ENCODE measurements at regions not wholly inside any gene's neighbourhood (a gene's known extent, or its start where the extent isn't known, plus 50 kb on each side); places are given as distances from the start of the nearest gene placed in this dataset.

DNA sequence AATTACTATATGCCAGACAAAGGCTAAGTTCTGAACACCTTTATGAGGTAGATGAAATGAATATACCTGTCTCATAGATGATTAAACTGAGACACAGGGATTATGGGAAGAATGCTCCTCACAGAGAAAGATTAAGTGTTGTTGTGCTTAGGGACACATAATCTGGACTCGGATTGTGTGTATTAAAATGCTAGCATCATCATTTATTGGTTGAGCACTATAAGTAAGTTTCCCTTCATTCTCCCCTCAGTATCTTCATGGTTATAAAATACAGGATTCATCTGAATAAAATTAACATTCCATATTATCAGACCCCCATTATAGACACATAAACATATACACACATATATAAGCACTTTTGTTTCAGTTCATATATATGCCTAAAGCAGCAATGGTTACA lies 463.5 kb downstream of the PPP4R3C start:
- TF ChIP-seq CTBP1 (IDR thresholded peaks at IDR 0.05; ENCODE audit: borderline replicate concordance) = no peak
- no peak for TF ChIP-seq SP1 (IDR thresholded peaks at IDR 0.05)
- no peak for TF ChIP-seq HDGF (IDR thresholded peaks at IDR 0.05; ENCODE audit: borderline replicate concordance)
- TF ChIP-seq NFRKB (IDR thresholded peaks at IDR 0.05) = no peak
- no peak for TF ChIP-seq SUZ12 (IDR thresholded peaks at IDR 0.05)
- TF ChIP-seq TARDBP (IDR thresholded peaks at IDR 0.05) = no peak
- no peak for TF ChIP-seq LEF1 (IDR thresholded peaks at IDR 0.05; ENCODE audit: borderline replicate concordance)
- no peak for TF ChIP-seq FOXK2 (IDR thresholded peaks at IDR 0.05)
- TF ChIP-seq BHLHE40 (IDR thresholded peaks at IDR 0.05; ENCODE audit: borderline replicate concordance) = no peak
- no peak for TF ChIP-seq ELF4 (IDR thresholded peaks at IDR 0.05)
- no peak for TF ChIP-seq ZNF384 (IDR thresholded peaks at IDR 0.05)
- TF ChIP-seq ARNT (IDR thresholded peaks at IDR 0.05) = no peak
- no peak for TF ChIP-seq FOXA1 (IDR thresholded peaks at IDR 0.05)
- no peak for TF ChIP-seq PKNOX1 (IDR thresholded peaks at IDR 0.05)
- TF ChIP-seq L3MBTL2 (conservative IDR thresholded peaks at IDR 0.05) = no peak
- TF ChIP-seq FOXM1 (IDR thresholded peaks at IDR 0.05; ENCODE audit: borderline replicate concordance) = no peak
- ChIA-PET CTCF (no interaction called here), POLR2A (no interaction called here)
- DNase-seq (ENCODE audit: extremely low spot score) = no peak

DNA sequence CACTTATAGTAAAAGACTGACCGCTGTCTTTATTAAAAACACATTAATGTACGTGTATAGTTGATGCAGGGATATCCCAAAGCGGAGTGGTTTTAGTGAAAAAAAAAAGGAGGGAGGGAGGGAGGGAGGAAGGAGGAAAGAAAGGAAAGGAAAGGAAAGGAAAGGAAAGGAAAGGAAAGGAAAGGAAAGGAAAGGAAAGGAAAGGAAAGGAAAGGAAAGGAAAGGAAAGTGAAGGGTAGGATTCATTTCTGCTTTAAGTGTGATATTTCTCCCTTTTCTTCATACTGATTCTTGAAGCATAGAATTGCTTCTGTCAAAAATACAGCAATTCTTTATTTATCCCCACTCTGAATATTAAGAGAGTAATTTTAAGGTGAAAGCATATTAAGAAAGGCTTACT lies 504.9 kb downstream of the PPP4R3C start:
- CTCF ChIA-PET = interaction anchor here (0.6 kb wide), 1 partner anchor 13 kb away, joined by 3 read pairs; no protein-coding TSS in a partner anchor
- TF ChIP-seq ELF4 (IDR thresholded peaks at IDR 0.05) = no peak
- no peak for TF ChIP-seq ARNT (IDR thresholded peaks at IDR 0.05)
- no peak for TF ChIP-seq PKNOX1 (IDR thresholded peaks at IDR 0.05)
- no peak for TF ChIP-seq TARDBP (IDR thresholded peaks at IDR 0.05)
- TF ChIP-seq CTBP1 (IDR thresholded peaks at IDR 0.05; ENCODE audit: borderline replicate concordance) = no peak
- no peak for TF ChIP-seq NFRKB (IDR thresholded peaks at IDR 0.05)
- TF ChIP-seq FOXM1 (IDR thresholded peaks at IDR 0.05; ENCODE audit: borderline replicate concordance) = no peak
- TF ChIP-seq HDGF (IDR thresholded peaks at IDR 0.05; ENCODE audit: borderline replicate concordance) = no peak
- TF ChIP-seq SP1 (IDR thresholded peaks at IDR 0.05) = no peak
- no peak for TF ChIP-seq L3MBTL2 (conservative IDR thresholded peaks at IDR 0.05)
- no peak for DNase-seq (ENCODE audit: extremely low spot score)
- POLR2A ChIA-PET = no interaction called here

GRCh38 chrX:26954029-26954428 lies 509.1 kb downstream of the PPP4R3C start:
- ChIA-PET CTCF (no interaction called here), POLR2A (no interaction called here)
- no peak for TF ChIP-seq FOXA1 (IDR thresholded peaks at IDR 0.05)
- TF ChIP-seq CTBP1 (IDR thresholded peaks at IDR 0.05; ENCODE audit: borderline replicate concordance) = no peak
- no peak for TF ChIP-seq L3MBTL2 (conservative IDR thresholded peaks at IDR 0.05)
- no peak for TF ChIP-seq NFRKB (IDR thresholded peaks at IDR 0.05)
- TF ChIP-seq SP1 (IDR thresholded peaks at IDR 0.05) = no peak
- no peak for TF ChIP-seq BHLHE40 (IDR thresholded peaks at IDR 0.05; ENCODE audit: borderline replicate concordance)
- no peak for TF ChIP-seq PKNOX1 (IDR thresholded peaks at IDR 0.05)
- no peak for DNase-seq (ENCODE audit: extremely low spot score)

GRCh38 chrX:26952213-26952612 lies 510.9 kb downstream of the PPP4R3C start:
- ChIA-PET CTCF (no interaction called here), POLR2A (no interaction called here)
- TF ChIP-seq HDGF (IDR thresholded peaks at IDR 0.05; ENCODE audit: borderline replicate concordance) (no peak), LEF1 (IDR thresholded peaks at IDR 0.05; ENCODE audit: borderline replicate concordance) (no peak), ARNT (IDR thresholded peaks at IDR 0.05) (no peak), ELF4 (IDR thresholded peaks at IDR 0.05) (no peak), PKNOX1 (IDR thresholded peaks at IDR 0.05) (no peak), ZNF384 (IDR thresholded peaks at IDR 0.05) (no peak), SP1 (IDR thresholded peaks at IDR 0.05) (no peak), BHLHE40 (IDR thresholded peaks at IDR 0.05; ENCODE audit: borderline replicate concordance) (no peak), FOXA1 (IDR thresholded peaks at IDR 0.05) (no peak)
- DNase-seq (ENCODE audit: extremely low spot score) = no peak

GRCh38 chrX:26927419-26927818 lies 535.7 kb downstream of the PPP4R3C start:
- DNase-seq (ENCODE audit: extremely low spot score) = no peak
- ChIA-PET POLR2A (no interaction called here), CTCF (no interaction called here)
- TF ChIP-seq LEF1 (IDR thresholded peaks at IDR 0.05; ENCODE audit: borderline replicate concordance) = no peak
- TF ChIP-seq SP1 (IDR thresholded peaks at IDR 0.05) = no peak
- TF ChIP-seq BHLHE40 (IDR thresholded peaks at IDR 0.05; ENCODE audit: borderline replicate concordance) = no peak
- no peak for TF ChIP-seq TARDBP (IDR thresholded peaks at IDR 0.05)
- TF ChIP-seq ZNF384 (IDR thresholded peaks at IDR 0.05) = no peak
- TF ChIP-seq SUZ12 (IDR thresholded peaks at IDR 0.05) = no peak
- TF ChIP-seq FOXA1 (IDR thresholded peaks at IDR 0.05) = no peak
- no peak for TF ChIP-seq FOXK2 (IDR thresholded peaks at IDR 0.05)
- TF ChIP-seq L3MBTL2 (conservative IDR thresholded peaks at IDR 0.05) = no peak
- TF ChIP-seq FOXM1 (IDR thresholded peaks at IDR 0.05; ENCODE audit: borderline replicate concordance) = no peak
- no peak for TF ChIP-seq ELF4 (IDR thresholded peaks at IDR 0.05)
- no peak for TF ChIP-seq ARNT (IDR thresholded peaks at IDR 0.05)
- TF ChIP-seq PKNOX1 (IDR thresholded peaks at IDR 0.05) = no peak
- TF ChIP-seq NFRKB (IDR thresholded peaks at IDR 0.05) = no peak
- no peak for TF ChIP-seq CTBP1 (IDR thresholded peaks at IDR 0.05; ENCODE audit: borderline replicate concordance)
- TF ChIP-seq HDGF (IDR thresholded peaks at IDR 0.05; ENCODE audit: borderline replicate concordance) = no peak

All from HEK293T (cell line).